Activated CD4-positive, CD25-positive, alpha-beta regulatory T cell (primary cell): ENCODE measurements at regions not wholly inside any gene's neighbourhood (a gene's known extent, or its start where the extent isn't known, plus 50 kb on each side); places are given as distances from the start of the nearest gene placed in this dataset.

Source experiments
- DNase-seq, 4 experiments: peaks; one replicate each; lab custom pipeline; 2025; lab: John Stamatoyannopoulos, UW

- no peak for DNase-seq
Measured at GRCh38 chr7:94810496-94810895, 96.9 kb upstream of the PPP1R9A start.

DNA sequence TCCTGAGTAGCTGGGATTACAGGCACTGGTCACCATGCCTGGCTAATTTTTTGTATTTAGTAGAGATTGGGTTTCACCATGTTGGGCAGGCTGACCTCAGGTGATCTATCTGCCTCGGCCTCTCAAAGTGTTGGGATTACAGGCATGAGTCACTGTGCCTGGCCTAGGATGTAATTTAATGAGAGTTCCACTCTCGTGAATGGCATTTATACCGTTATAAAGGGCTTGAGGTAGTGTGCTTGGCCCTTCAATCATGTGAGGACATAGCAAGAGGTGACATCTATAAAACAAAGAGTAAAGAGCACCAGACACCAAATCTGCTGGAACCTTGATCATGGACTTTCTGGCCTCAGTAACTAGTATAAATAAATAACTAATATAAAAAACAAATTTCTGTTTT lies 93.5 kb upstream of the PPP1R9A start:
- no peak for DNase-seq

DNA sequence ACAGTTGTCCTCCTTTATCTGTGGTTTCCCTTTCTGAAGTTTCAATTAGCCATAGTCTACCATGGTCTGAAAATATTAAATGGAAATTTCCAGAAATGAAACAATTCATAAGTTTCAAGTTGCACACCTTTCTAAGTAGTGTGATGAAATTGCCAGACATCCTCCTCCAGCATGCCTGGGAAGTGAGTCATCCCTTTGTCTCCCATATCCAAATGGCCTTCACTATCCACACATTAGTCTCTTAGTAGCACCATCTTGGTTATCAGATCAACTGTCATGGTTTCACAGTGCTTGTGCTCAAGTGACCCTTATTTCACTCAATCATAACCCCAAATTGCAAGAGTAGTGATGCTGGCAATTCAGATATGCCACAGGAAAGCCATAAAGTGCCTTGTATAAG lies 83.4 kb upstream of the PPP1R9A start:
- DNase-seq: no peak

DNA sequence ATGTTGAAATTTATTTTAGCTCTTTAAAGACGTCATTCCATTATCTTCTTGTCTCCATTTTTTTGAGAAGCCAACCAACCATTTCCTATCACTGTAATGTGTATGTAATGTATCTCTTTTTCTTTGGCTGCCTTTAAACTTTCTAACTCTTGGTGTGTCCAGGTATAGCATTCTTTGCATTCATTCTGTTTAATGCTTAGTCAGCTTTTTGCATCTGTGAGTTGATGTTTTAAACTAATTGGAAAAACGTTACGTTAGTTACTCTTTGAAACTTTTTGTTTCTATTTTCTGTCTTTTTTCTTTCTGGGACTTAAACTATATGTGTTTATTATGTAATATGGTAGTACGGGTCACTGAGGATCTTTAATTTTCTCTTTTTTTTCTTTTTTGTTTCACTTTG lies 77.4 kb upstream of the PPP1R9A start:
- no peak for DNase-seq

DNA sequence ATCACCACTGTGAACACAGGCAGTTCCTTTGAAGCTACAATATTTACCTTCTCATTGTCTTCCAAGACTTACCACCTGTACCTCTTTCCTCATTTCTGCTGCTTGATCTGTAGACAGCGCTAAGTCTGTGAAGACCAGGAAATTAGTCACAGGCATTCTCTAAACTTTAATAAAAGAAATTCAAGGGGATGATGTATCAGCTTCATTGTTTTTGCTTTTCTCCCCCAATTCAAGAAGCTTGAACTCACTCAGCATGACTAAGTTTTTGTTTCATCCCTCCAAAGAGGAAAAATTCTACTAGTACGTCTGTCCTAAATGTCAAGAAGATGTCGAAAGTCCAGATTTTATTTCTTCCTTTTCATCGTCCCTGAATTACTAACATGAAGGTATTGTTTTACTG lies 75.3 kb upstream of the PPP1R9A start:
- no peak for DNase-seq

DNA sequence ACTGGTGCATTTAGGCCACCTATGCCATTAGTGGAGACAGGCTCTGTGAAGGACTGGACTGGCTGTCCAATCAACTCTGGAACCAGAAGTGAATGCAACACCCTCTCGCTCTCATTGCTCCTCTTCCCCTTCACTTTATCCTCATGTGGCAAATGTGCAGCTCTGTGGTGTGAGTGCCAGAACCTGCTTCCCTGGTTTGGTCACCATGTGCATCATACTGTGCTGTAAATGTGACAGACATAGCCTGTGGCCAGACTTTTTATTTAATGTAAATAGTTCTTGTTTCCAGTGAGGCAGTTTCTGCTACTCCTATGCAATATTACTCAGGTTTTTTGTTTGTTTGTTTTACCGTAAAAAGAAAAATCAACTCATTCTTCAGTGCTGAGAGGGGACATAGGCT lies 73.0 kb upstream of the PPP1R9A start:
- no peak for DNase-seq

DNA sequence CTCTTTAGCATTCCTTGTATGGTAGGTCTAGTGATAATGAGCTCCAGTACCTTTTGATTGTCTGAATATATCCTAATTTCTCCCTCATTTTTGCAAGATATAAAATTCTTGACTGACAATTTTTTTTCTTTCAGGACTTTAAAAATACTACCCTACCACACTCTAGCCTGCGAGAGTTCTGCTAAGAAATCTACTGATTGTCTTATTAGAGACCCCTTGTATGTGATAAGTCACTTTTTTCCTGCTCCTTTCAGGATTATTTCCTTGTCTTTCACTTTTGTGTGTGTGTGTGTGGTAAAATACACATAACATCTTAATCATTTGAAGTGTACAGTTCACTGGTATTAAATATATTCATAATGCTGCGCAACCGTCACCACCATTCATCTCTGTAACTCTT lies 68.7 kb upstream of the PPP1R9A start:
- no peak for DNase-seq

DNA sequence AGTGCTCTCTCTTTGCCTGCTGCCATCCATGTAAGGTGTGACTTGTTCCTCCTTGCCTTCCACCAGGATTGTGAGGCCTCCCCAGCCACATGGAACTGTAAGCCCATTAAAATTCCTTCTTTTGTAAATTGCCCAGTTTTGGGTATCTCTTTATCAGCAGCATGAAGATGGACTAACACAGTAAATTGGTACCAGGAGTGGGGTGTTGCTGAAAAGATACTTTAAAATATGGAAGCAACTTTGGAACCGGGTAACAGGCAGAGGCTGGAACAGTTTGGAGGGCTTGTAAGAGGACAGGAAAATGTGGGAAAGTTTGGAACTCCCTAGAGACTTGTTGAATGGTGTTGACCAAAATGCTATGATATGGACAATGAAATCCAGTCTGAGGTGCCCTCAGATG lies 63.8 kb upstream of the PPP1R9A start:
- no peak for DNase-seq

- no peak for DNase-seq
Measured at GRCh38 chr7:94848531-94848930, 58.9 kb upstream of the PPP1R9A start.

DNA sequence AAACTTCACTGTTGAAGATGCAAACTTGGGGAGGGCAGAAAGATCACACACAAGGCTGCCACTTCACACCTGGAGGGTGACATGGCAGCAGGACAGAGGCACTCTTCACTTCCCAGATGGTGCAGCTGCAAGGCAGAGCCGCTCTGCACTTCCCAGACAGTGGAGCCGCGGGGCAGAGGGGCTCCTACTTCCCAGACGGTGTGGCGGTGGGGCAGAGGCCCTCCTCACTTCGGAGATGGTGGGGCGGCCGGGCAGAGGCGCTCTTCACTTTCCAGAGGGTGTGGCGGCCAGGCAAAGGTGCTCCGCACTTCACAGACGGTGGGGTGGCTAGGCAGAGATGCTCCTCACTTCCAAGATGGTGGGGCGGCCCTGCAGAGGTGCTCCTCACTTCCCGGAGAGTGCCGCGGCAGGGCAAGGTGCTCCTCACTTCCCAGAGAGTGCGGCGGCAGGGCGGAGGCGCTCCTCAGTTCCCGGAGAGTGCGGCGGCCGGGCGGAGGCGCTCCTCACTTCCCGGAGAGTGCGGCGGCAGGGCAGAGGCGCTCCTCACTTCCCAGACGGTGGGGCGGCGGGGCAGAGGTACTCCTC lies 58.3 kb upstream of the PPP1R9A start:
- peak in 1 of 4 experiments; percentile 2 for DNase-seq

- DNase-seq: no peak
Measured at GRCh38 chr7:94849636-94850208, 57.7 kb upstream of the PPP1R9A start.

- DNase-seq: no peak
Measured at GRCh38 chr7:94855589-94855988, 51.8 kb upstream of the PPP1R9A start.

GRCh38 chr7:94856643-94857042 lies 50.8 kb upstream of the PPP1R9A start:
- DNase-seq: no peak
